Trophoblast cell (in vitro differentiated cells and primary cell): ENCODE measurements at regions not wholly inside any gene's neighbourhood (a gene's known extent, or its start where the extent isn't known, plus 50 kb on each side); places are given as distances from the start of the nearest gene placed in this dataset.

Experiments
- DNase-seq, 2 donors: peaks; one replicate each; pipeline ENCODE4 v3.0.0-alpha.2; 2016
- H2AFZ ChIP-seq: 2 replicates; pipeline ENCODE4 v1.6.1; 2013; ENCODE audit warnings: low read length, moderate library complexity, mild to moderate bottlenecking; ENCODE audit not compliant: insufficient read depth, poor library complexity
- H2AK5ac ChIP-seq: 2 replicates; pipeline ENCODE4 v1.6.1; 2013; ENCODE audit warnings: mild to moderate bottlenecking, low read length
- H2BK120ac ChIP-seq: 2 replicates; pipeline ENCODE4 v1.6.1; 2013; ENCODE audit warnings: low read length, mild to moderate bottlenecking, moderate library complexity; ENCODE audit not compliant: insufficient read depth, poor library complexity
- H2BK12ac ChIP-seq: 2 replicates; pipeline ENCODE4 v1.6.1; 2013; ENCODE audit warnings: mild to moderate bottlenecking, low read length, moderate library complexity
- H2BK5ac ChIP-seq: 2 replicates; pipeline ENCODE4 v1.6.1; 2013; ENCODE audit warnings: low read length, low read depth, moderate library complexity, mild to moderate bottlenecking; ENCODE audit not compliant: poor library complexity
- H3K14ac ChIP-seq: 2 replicates; pipeline ENCODE4 v1.6.1; 2013; ENCODE audit warnings: mild to moderate bottlenecking, low read length
- H3K18ac ChIP-seq: 2 replicates; pipeline ENCODE4 v1.6.1; 2013; ENCODE audit warnings: mild to moderate bottlenecking, low read length
- H3K23ac ChIP-seq: 2 replicates; pipeline ENCODE4 v1.6.1; 2013; ENCODE audit warnings: low read length
- H3K27ac ChIP-seq: 2 replicates; pipeline ENCODE4 v1.5.1; 2013; ENCODE audit warnings: low read depth, mild to moderate bottlenecking, inconsistent platforms, low read length, moderate library complexity
- H3K27me3 ChIP-seq: 2 replicates; pipeline ENCODE4 v1.6.1; 2013; ENCODE audit warnings: inconsistent platforms, mild to moderate bottlenecking, low read length, moderate library complexity; ENCODE audit not compliant: insufficient read depth
- H3K36me3 ChIP-seq, 2 experiments: 1 replicate in 1 of 2; 2 replicates in 1 of 2; pipeline ENCODE4 v1.6.1; 2013; ENCODE audit warnings: low read length in 2 of 2, mild to moderate bottlenecking in 2 of 2, moderate library complexity in 1 of 2; ENCODE audit not compliant: insufficient read depth in 2 of 2, control insufficient read depth in 1 of 2
- H3K4ac ChIP-seq: 2 replicates; pipeline ENCODE4 v1.6.1; 2013; ENCODE audit warnings: low read depth, mild to moderate bottlenecking, low read length, moderate library complexity
- H3K4me1 ChIP-seq, 2 experiments: 1 replicate in 1 of 2; 2 replicates in 1 of 2; pipeline ENCODE4 v1.6.1; 2013; ENCODE audit warnings: low read length in 2 of 2, mild to moderate bottlenecking in 2 of 2, moderate library complexity in 1 of 2; ENCODE audit not compliant: insufficient read depth in 2 of 2, control insufficient read depth in 1 of 2
- H3K4me2 ChIP-seq: 2 replicates; pipeline ENCODE4 v1.6.1; 2013; ENCODE audit warnings: inconsistent platforms, mild to moderate bottlenecking, low read length, moderate library complexity
- H3K4me3 ChIP-seq: 2 replicates; pipeline ENCODE4 v1.5.1; 2013; ENCODE audit warnings: mild to moderate bottlenecking, low read depth, low read length, inconsistent platforms
- H3K79me1 ChIP-seq: one replicate; pipeline ENCODE4 v1.6.1; 2013; ENCODE audit warnings: low read length
- H3K79me2 ChIP-seq: 2 replicates; pipeline ENCODE4 v1.6.1; 2013; ENCODE audit warnings: low read length, mild to moderate bottlenecking; ENCODE audit not compliant: control insufficient read depth, insufficient read depth, poor library complexity
- H3K9ac ChIP-seq: 2 replicates; pipeline ENCODE4 v1.6.1; 2013; ENCODE audit warnings: mild to moderate bottlenecking, low read length
- H3K9me3 ChIP-seq: 2 replicates; pipeline ENCODE4 v1.6.1; 2013; ENCODE audit warnings: low read depth, mild to moderate bottlenecking, control low read depth, inconsistent platforms, low read length; ENCODE audit not compliant: insufficient read depth
- H4K12ac ChIP-seq: 2 replicates; pipeline ENCODE4 v1.6.1; 2013; ENCODE audit warnings: low read depth, mild to moderate bottlenecking, low read length, moderate library complexity
- H4K8ac ChIP-seq: 2 replicates; pipeline ENCODE4 v1.6.1; 2013; ENCODE audit warnings: low read depth, mild to moderate bottlenecking, low read length, moderate library complexity
- H4K91ac ChIP-seq: one replicate; pipeline ENCODE4 v1.6.1; 2013; ENCODE audit warnings: low read depth, mild to moderate bottlenecking, low read length, moderate library complexity
- WGBS: extraction: QIAGEN DNeasy Blood & Tissue Kit; methylation state at CpG from one replicate; pipeline ENCODE4 v1.1.7; 2013; ENCODE audit warnings: missing lambda C conversion rate; ENCODE audit not compliant: insufficient read length, insufficient coverage; ENCODE audit errors: extremely low coverage; 5-methylcytosine and 5-hydroxymethylcytosine counted together

- Histone ChIP-seq H3K9ac (no peak overlapping the region), H3K4me1 (no peaks in the 10 kb centered on the region), H2AK5ac (no peak overlapping the region), H3K23ac (no peak overlapping the region), H3K27me3 (no peaks in the 10 kb centered on the region), H3K18ac (no peak overlapping the region), H2BK5ac (no peak overlapping the region), H2AFZ (no peak overlapping the region), H3K79me1 (no peaks in the 10 kb centered on the region), H4K12ac (no peak overlapping the region), H3K36me3 (no peaks in the 10 kb centered on the region), H2BK120ac (no peak overlapping the region), H3K14ac (no peak overlapping the region), H3K9me3 (no peaks in the 10 kb centered on the region), H4K91ac (no peak overlapping the region), H3K4me2 (no peak overlapping the region), H3K4ac (no peak overlapping the region), H3K27ac (no peak overlapping the region), H2BK12ac (no peak overlapping the region), H3K4me3 (no peak overlapping the region), H4K8ac (no peak overlapping the region), H3K79me2 (no peaks in the 10 kb centered on the region)
- no peak for DNase-seq
- no CpG with 5 or more reads among the region's 7 CpGs for WGBS
Observed at GRCh38 chr13:79034341-79034740, 371.7 kb downstream of the RBM26 start.

- Histone ChIP-seq H3K79me2 (no peaks in the 10 kb centered on the region), H3K18ac (no peak overlapping the region), H3K4me1 (no peaks in the 10 kb centered on the region), H3K23ac (no peak overlapping the region), H2AK5ac (no peak overlapping the region), H2BK12ac (no peak overlapping the region), H3K36me3 (no peaks in the 10 kb centered on the region), H4K12ac (no peak overlapping the region), H2BK120ac (no peak overlapping the region), H3K27me3 (no peaks in the 10 kb centered on the region), H2BK5ac (no peak overlapping the region), H3K79me1 (no peaks in the 10 kb centered on the region), H3K9ac (no peak overlapping the region), H3K4me2 (no peak overlapping the region), H3K9me3 (peaks cover 3% of the 10 kb centered on the region), H4K8ac (no peak overlapping the region), H3K4ac (no peak overlapping the region), H3K14ac (no peak overlapping the region), H3K4me3 (no peak overlapping the region), H4K91ac (no peak overlapping the region), H2AFZ (no peak overlapping the region), H3K27ac (no peak overlapping the region)
- DNase-seq, result no peak
- WGBS, result no CpG with 5 or more reads among the region's 2 CpGs
Observed at GRCh38 chr13:79030513-79030912, 371.6 kb upstream of the OBI1 start.

GRCh38 chr13:79018166-79018565, 359.2 kb upstream of the OBI1 start:
- H4K8ac ChIP-seq, result no peak overlapping the region

GRCh38 chr13:79011179-79011578, 352.2 kb upstream of the OBI1 start:
- no peak overlapping the region for H3K23ac ChIP-seq
- no peaks in the 10 kb centered on the region for H3K9me3 ChIP-seq
- no peak overlapping the region for H3K18ac ChIP-seq

More at GRCh38 chr13:79018166-79018565, 359.2 kb upstream of the OBI1 start:
- no peak overlapping the region for H2BK12ac ChIP-seq
- H2AK5ac ChIP-seq, result no peak overlapping the region
- H3K23ac ChIP-seq, result no peak overlapping the region
- no peak overlapping the region for H3K9ac ChIP-seq
- H3K27ac ChIP-seq, result no peak overlapping the region
- no peak overlapping the region for H4K91ac ChIP-seq
- no peaks in the 10 kb centered on the region for H3K36me3 ChIP-seq
- H3K14ac ChIP-seq, result no peak overlapping the region
- H2BK120ac ChIP-seq, result no peak overlapping the region
- H3K18ac ChIP-seq, result no peak overlapping the region
- H3K4me1 ChIP-seq, result no peaks in the 10 kb centered on the region
- no peak overlapping the region for H2BK5ac ChIP-seq
- no peak for DNase-seq
- H3K4me3 ChIP-seq, result no peak overlapping the region
- no peaks in the 10 kb centered on the region for H3K79me1 ChIP-seq
- H4K12ac ChIP-seq, result no peak overlapping the region
- H3K4ac ChIP-seq, result no peak overlapping the region
- H3K4me2 ChIP-seq, result no peak overlapping the region
- no peak overlapping the region for H2AFZ ChIP-seq
- no CpG with 5 or more reads among the region's 2 CpGs for WGBS
- H3K9me3 ChIP-seq, result peaks cover 12% of the 10 kb centered on the region
- H3K27me3 ChIP-seq, result no peaks in the 10 kb centered on the region
- no peaks in the 10 kb centered on the region for H3K79me2 ChIP-seq

More at GRCh38 chr13:79011179-79011578, 352.2 kb upstream of the OBI1 start:
- Histone ChIP-seq H3K4me3 (no peak overlapping the region), H3K79me1 (no peaks in the 10 kb centered on the region), H4K8ac (no peak overlapping the region), H3K4me2 (no peak overlapping the region), H2BK5ac (no peak overlapping the region), H3K14ac (no peak overlapping the region), H2AFZ (no peak overlapping the region), H2BK12ac (no peak overlapping the region), H4K12ac (no peak overlapping the region), H3K9ac (no peak overlapping the region), H3K27ac (no peak overlapping the region), H2AK5ac (no peak overlapping the region), H4K91ac (no peak overlapping the region), H3K4me1 (no peaks in the 10 kb centered on the region), H3K27me3 (no peaks in the 10 kb centered on the region), H3K79me2 (no peaks in the 10 kb centered on the region), H2BK120ac (no peak overlapping the region), H3K4ac (no peak overlapping the region), H3K36me3 (no peaks in the 10 kb centered on the region)
- WGBS, result no CpG with 5 or more reads among the region's 2 CpGs
- no peak for DNase-seq
